Fibroblast of peridontal ligament (primary cell): ENCODE measurements at regions not wholly inside any gene's neighbourhood (a gene's known extent, or its start where the extent isn't known, plus 50 kb on each side); places are given as distances from the start of the nearest gene placed in this dataset.

Source experiments
- DNase-seq: peaks from one replicate; pipeline ENCODE4 v3.0.0-alpha.2; 2010; ENCODE audit errors: extremely low read depth

DNA sequence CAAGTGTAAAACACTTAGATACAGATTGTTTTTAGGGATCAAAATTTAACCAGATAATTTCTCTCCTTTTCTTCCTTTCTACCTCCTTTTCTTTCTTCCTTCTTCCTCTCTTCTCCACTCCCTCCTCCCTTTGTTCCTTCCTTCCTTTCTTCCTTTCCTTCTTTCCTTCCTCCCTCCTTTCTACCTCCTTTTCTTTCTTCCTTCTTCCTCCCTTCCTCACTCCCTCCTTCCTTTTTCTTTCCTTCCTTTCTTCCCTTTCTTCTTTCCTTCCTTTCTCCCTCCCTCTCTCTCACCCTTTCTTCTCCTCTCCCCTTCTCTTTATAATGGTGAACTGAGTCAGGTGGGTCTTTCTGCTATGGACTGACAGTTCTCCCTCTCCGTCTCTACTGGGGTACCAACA lies 397.5 kb upstream of the CDH11 start:
- DNase-seq, result no peak

DNA sequence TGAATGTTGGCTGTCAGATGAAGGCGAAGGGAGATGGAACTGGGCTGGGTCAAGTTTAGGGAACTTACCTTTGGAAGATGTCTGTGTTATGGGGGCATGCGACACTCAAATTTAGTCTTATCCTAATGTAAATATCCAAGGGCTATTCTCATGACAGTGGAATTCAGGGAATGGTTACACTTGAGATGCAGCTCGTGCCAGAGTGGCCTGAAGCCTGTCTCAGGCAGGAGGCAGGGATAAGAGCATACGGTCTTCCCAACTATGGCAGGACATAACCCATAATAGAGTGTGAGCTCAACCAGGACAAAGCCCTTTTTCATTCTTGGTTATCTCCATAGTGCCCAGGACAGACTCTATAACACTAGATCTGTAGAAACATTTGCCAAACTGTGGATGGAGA lies 393.3 kb upstream of the CDH11 start:
- DNase-seq, result no peak

DNA sequence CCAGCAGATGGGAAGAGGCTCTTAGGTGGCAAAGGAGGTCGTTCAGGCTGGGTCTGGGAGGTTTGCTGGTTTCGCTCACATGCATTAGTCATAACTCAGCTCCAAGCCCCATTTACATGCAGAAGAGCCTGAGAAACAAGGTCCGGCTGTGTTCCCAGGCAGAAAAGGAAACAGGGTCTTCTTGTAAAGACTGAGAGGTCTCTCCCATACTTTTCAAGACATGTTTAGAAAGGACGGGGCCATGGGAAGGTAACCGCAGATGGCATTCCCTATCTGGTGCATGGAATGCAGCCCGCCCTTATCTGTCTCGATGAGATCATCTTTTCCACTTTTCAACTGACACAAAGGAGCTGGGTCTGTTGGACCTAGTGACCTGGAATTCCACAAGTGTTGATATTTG lies 389.0 kb upstream of the CDH11 start:
- DNase-seq, result no peak

DNA sequence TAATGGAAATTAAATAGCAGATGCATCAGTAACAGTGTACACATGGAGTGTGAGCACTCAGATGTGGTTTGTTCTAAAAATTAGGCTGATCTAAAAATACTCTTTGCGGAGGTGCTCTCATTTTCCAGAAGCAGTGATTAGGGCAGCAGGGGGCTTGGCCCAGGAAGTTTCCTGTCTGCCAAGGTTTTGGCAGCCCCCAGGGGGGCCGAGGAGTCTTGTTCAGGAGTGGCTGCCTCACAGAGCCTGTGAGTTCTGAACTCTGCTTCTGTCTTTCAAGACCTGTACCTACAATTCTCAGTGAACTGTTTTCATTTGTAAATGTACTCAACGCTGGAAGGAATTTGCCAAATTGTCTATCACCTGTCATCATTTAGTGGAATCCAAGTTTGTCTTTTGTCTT lies 388.4 kb upstream of the CDH11 start:
- DNase-seq, result no peak

DNA sequence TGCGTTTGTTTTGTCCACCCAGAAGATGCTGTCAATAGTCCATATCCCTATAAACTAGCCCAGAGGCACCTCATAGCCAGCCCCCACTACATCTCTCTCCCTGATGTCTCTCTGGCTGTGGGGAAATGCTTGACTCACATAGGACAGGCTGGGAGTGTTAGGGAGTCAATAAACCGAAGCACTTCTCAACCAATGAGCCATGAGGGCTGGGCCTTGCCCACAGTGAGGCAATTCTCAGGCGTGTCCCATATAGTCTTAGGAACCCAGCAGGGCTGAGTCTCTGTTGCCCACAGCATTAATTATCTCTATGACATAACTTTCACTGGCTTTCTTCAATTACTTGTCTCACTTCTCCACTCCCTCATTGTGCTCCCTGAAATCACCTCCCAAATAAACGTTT lies 387.3 kb upstream of the CDH11 start:
- no peak for DNase-seq

DNA sequence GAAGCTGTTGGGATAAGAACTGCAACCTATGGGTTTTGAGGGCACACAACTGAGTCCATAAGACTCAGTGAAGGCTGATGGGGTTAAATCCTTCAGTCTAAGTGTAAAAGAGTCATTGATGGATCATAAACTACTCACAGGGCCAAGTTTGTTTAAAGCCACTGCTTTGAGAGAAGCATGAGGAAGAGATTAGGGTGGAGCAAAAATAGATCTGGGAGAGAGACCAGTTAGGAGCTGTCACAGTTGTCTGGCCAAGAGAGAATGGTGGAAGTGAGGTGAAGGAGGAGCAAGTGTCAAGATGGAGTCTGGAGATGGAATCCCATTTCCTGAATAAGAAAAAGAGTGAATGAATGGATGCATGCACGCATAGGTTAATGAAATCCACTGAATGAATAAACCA lies 379.1 kb upstream of the CDH11 start:
- no peak for DNase-seq

DNA sequence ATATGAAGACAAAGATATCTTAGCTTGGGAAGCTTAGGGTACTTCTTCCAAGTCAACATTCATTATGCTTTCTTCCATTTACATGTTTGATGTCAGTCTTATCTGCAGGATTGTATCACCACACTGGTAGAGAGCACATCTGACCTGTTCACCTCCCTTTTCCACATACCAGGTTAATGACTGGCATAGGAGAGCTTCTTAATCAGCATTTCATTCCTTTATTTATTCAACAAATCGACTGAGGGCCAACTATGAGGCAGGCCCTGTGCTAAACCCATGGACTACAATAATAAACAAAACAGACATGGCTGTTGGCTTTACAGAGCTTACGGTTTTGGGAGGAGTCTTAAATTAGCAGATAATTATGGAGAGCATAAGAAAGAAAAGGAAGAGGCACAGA lies 378.1 kb upstream of the CDH11 start:
- DNase-seq, result no peak

DNA sequence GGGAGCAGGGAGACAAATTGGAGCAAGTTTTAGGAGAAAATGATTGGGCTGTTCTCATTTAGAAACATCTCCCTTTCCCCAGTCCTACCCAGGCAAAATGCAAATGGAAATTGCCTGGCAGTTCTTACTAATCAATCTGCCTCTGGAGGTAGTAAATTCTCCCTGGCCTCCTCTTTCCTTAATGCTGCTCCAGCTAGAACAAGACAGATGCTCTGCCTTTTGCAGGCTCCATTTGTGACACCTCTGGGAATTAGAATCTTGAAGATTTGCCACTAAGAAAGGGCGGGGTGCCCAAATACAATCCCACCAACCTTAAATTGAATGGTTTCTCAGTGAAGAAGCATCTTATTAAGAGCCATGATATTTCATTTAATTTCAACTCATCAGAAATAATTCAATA lies 377.7 kb upstream of the CDH11 start:
- no peak for DNase-seq

DNA sequence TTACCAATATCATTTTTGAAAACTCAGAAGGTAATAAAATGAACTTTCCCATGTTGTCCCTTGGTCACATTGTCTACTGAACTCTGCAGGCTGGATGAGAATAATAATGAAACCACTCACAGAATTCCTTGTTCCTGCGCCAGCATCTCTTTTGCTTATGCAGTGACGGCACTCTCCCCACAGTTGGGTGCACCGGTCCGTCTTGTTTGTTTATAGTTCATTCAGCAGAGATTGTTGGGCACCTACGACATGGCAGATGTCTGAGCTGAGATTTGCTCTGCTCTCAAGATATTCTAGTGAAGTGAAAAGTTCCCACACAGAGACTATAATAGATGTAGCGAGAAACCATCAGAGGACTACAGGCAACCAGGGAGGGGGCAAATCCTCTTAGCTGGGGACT lies 375.7 kb upstream of the CDH11 start:
- peak; percentile 18 for DNase-seq

DNA sequence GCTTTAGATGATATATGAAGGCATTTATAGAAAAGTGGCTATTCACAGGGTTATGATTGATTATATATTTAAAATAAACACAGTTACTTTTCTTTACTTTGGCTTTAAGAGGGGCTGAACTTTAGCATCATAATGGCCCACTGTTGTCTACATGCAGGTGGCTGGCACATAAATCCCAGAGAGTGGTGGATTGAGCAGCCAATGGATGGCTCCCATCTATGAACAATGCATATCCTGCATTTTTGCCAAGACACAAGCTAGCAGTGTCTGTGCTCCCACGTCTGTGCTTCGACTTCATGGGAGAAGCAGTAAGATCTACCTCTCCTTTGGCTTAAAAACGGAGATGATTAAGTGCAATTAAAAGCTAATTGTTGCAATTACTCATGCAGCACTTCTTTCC lies 373.2 kb upstream of the CDH11 start:
- DNase-seq, result no peak

DNA sequence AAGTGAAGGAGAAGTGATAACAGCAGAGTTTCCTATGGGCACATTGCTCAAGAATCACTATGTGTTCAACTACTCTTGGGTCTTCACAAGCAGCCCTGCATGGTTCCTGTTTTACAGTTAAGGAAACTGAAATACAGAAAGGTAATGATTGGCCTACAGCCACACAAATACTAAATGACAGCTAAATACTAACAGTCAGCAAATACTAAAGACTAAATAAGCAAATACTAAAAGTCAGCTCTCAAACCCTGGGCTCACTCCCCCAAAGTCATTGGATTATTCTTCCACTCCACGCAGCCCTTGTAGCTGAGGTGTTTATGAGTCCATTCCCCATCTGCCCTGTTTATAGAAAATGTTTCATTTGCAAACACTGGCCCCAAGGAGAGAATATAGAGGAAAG lies 372.7 kb upstream of the CDH11 start:
- DNase-seq, result no peak

DNA sequence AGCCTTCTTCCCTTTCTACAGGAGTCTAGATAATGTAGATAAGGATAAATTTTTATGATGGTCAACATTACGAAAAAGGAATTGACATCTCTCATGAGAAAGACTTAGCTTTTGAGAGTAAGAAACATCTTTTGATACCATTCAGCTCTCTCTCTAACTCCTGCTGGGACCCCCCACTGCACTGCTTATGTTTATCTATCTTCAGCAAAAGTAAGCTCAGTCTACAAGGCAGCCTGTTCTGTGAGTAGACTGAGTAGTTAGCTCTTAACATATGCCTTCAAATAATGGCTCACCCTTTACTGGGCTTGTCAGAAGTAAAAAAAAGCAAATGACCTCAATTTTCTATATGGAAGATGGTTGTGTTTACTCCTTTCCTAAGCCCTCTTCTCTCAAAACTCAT lies 372.2 kb upstream of the CDH11 start:
- DNase-seq, result no peak

DNA sequence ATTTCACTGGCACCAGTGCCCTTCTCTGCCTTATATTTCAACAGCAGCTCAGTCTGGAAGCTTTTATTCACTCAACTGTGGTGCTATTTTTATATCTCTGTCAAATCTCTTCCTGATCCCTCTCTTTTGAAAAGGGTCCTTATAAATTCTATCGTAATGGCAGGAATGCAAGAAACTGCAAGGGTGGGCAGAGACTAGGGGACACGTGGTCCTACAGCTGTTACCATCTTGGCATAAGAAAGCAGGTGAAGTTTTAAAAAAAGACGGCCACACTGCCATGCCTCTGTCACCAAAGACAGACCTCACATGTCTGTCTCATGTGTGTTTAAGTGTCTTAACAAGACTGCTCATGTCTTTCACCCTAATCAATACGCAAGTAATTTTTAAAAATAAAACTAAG lies 368.4 kb upstream of the CDH11 start:
- DNase-seq, result no peak

DNA sequence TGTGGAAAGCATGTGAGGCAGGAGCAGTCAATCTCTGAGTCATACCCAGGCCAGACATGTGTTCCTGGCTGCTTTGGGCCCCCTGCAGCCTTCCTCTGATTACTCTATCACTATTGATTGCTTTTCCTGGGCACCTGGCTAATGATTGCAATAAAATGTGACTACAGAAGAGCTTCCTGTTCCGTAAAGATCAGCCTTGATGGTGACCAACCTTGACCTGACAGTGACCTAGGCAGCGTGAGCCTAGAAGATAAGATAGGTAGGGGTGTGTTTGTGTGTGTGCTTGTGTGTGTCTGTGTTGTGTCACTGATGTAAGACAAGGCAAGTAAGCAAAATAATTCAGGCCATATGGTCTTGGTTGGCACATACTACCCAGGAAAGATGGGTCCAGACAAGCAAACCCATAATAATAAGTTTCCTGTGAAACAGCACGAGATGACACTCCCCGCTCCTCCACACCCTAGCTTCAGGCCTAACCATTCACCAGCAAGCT lies 367.7 kb upstream of the CDH11 start:
- DNase-seq, result no peak

DNA sequence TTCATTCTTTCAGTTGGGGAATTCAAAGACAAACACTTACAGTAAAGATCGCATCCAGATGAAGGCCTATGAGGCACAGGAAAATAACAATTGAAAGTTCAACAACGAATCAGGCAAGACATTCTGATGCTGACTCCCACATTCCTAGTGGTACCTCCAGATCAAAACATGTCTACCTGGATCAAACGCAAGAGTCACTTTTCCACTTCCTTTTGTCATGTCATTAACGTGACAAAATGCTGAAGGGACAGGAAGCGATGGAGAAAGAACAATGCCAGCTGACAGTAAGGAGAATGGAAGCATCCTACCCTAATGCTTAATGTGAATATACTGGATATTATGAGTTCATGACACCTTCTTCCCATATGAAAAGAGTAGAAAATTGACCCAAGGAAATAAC lies 365.4 kb upstream of the CDH11 start:
- DNase-seq, result no peak

DNA sequence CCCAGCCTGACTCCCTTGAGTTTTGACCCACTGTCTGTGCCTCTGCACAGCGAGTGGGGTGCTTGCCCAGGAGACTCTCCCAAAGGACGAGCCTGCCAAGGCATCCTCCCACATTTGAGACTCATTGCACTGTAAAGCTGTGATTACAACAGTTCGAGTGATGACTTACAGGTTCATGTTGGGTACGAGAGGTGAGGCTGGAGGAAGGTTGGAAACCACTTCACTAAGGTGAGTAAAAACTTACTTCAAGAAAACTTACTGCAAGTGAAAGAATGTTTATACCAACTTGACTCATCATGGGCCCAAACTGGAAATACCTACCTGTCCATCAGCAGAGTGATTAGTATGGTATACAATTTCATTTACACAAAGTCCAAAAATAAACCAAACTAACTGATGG lies 360.1 kb upstream of the CDH11 start:
- no peak for DNase-seq

DNA sequence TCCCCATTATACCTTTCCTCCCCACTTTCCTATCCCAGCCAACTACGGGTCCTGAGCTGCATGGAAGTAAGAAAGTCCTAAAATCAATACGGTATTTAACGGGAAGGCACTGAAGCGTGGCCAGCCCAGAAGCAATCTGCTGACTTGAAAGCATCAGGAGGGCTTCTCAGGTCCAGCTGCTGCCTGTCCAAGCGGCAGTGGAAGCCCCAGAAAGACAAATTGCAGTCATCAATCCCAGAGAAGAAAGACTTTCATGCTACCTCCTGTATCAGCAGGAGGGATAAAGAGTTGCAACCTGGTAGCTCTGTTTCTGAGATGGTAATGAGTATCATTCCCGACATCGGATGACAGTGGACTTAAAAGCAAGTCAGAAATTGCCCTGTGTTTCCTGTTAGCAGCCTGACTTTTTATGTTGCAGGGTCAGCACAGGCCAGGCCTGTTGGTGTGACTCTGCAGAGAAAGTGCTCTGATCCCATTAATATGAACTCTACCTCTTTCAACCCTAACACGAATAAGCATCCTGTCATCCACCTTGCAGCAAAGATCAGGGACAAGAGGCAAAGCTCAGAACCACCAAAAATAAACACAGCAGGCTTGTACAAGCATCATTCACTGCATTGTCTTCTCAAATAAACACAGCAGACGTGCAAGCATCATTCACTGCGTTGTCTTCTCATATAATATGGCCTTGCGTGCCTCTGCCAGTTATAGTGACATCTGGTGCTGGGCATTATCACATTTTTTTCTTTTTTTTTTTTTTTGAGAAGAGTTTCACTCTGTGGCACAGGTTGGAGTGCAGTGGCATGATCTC lies 358.6 kb upstream of the CDH11 start:
- DNase-seq, result no peak

DNA sequence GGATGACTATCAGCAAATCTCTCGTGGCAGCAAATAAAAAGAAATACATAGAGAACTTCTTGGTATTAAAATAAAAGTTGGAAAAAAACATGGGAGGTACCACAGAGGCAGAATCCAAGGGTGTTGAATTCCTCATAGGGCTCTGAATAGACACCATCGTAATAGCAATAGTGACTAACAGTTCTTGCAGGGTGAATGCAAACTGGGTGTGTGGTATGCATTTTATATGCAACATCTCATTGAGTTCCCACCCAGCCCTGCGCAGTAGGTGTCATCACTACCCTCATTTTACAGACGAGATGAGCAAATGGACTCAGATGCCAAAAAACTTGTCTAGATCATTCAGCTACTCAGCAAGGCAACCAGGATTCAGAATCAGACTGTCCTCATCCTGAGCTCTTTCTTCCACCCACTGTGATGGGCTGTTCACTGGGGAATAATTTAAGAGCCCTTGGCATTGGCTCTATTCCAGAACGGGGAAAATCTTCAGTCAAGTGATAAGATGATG lies 354.6 kb upstream of the CDH11 start:
- no peak for DNase-seq

DNA sequence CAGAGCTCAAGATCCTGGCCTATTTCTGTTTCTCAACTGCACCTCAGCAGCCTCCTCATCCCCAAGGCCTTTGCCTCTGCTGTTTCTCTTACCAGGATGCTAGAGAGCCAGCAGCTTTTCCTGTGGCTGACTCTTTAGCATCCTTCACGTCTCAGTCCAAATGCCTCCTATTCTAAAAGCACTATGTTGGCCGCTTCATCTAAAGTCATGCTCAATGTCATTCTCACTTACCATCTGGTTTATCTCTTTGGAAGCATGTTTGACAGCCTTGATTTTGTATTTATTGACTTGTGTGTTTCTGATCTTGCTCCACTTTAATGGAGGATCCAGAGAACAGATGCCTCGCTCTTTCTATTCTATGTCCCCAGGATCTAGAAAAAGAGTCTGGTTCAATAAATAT lies 351.8 kb upstream of the CDH11 start:
- DNase-seq, result no peak

DNA sequence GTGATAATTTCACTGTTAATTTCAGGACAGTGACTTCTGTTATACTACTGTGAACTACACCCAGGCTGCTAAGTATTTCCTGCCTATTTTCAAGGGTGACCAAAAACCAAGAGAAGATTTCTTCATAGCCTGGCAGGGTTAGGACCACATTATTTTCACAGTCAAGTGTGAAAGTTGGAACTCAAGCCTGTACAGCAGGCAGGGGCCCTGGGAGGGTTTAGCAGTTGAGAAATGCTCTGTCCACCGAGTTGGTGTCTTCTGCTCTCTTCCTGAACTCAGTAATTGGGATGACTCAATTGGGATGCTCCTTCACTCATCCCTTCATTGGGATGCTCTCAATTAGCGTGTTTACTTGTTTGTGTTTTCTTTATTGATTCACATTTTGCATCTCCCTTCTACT lies 347.3 kb upstream of the CDH11 start:
- DNase-seq, result no peak

DNA sequence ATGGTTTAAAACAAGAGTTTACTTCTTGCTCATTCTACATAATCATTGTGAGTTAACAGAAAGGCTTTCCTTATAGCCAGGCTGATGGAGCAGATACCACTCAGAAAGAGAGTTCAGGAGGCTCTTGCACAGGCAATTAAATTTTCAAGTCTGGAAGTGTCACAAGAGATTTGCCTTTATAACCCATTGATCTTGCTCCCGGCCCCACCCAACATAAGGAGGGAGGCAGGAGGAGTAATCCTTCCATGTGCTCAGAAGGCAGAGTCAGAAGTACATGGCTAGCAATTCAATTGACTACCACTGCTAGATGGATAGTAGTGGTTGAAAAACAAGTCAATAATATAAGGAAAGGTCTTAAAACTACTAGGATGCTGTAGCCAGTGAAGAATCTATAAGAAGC lies 346.3 kb upstream of the CDH11 start:
- DNase-seq, result no peak

DNA sequence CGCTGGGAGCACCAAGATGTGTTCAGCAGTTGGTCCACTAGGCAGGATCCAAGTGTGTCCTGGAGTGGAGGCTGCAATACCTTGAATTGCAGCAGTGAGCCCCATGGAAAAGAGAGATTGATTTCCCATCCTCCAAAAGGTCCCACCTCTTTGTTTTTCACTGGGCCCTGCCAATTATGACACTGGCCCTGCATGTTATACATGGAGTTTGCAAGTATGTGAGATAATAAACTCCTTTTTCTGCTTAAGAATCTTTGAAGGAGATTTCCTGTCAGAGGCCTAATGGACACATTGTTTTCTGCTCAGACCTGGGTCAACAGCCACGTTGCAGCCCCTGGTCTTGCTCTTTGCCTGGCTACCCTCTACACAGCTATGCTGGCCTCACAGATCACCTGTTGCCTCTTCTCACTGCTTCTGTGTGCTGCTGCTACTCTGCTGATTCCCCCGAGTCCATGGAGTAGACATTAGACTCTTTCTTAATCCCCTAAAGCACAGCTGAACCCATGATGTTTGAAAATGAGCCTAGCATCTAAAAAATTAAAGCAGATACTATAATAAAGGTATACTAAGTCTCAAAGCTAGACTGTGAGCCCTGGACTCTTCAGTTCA lies 341.9 kb upstream of the CDH11 start:
- no peak for DNase-seq

DNA sequence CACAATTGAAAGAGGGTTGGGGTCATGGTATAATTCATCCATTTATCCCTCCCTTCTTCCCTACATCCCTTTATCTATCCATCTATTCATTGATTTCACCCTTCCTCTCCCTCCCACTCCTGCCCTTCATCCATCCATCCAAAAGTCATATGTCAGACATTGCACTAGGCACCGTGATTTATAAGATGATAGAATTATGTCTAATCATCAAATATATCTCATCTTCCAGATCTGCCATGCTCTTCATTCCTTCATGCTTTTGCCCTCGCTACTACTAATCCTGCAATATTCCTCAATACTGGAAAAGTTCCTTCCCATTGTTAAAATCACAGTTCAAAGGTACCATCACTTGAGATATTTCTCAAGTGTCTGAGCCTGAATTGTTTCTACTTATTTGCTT lies 335.2 kb upstream of the CDH11 start:
- DNase-seq, result no peak

DNA sequence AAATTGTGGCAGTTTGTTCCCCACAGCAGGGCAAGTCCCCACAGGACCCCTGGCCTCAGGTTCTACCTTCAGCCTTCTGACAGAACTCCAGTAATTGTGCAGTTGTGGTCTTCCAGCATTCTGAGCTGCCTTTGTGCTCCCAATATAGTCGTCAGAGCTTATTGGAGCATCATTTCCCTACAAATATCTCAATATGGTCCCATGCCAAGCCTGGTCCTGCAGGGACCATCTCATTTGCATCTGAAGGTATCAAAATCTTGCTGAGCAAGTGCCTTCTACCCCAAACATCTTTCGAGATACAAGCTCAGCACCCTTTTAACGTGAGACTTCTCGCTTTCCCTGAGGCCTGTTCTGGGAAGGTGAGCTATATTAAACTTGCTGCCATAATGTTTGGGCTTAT lies 333.9 kb upstream of the CDH11 start:
- no peak for DNase-seq
